ENCODE measurements at regions not wholly inside any gene's neighbourhood (a gene's known extent, or its start where the extent isn't known, plus 50 kb on each side); places are given as distances from the start of the nearest gene placed in this dataset.
"Not testable (repeated sequence)": the region's sequence is repeated elsewhere in the genome, so short reads cannot be mapped to it uniquely, and the experiment has no call there.

DNA sequence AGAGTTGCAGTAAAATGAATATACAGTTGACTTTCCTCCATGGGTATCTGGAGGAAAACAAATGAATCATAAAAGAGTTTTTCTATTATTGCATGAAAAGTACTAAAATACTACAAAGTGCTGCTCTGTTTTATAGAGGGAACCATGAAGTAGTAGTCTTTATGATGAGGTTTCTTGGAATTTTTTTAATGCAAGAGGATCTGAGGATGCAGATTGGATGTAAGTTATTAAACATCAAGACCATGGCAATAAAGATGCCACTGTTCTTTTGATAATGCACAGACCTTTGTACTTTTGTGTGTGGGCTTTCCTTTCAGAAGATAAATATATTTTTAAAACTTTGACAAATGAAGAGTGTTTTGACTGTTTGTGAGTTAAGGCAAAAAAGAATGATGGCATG is 87.5 kb downstream of the DACT1 start:
- FAIRE-seq (no peak), DNase-seq (ENCODE audit: extremely low spot score, insufficient read length, low read depth) (no peak)

DNA sequence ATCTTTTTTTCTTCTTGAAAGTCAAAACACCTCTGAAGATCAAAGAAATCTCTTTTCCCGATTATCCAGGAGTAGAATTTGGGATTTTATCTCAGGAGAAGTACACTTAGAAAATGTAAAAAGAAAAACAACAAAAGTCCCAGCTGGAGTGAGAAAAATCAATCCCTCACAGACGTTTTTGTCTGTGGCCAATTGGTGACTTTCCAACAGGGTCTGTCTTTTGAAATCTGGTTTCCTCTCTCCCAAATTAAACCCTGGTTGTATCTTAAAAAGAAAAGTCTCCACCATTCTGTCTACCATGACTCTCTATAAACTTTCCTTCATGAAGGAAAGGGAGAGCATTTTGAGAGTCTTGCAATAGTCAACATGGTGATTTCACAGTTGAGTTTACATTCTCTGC is 88.1 kb downstream of the DACT1 start:
- DNase-seq (ENCODE audit: extremely low spot score, insufficient read length, low read depth) (no peak), FAIRE-seq (no peak)

DNA sequence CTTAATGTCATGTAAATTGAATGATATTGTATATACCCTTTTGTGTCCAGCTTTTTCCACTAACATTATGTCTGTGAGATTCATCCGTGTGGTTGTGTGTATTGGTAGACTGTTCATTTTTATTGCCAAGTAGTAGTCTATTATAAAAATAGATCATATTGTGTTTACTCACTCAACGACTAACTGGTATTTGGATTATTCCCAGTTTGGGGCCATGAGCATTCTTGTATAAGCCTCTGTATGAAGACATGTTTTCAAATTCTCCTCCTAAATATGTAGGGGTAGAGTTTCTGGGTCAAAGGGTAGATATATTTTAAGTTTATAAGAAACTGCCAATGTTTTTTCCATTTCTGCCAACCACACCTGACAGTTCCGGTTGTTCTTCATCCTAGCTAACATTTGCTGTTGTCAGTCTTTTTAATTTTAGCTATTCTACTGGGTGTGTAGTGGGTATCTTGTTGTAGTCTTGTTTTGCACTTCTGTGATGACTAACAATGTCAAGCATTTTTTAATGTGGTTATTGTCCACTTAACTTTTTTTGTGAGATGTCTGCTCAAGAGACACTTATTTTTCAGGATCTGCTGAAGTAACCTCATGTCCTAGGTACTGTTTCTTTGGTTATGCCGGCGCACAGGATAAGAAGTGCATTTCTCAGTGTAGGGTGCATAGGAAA is 93.2 kb downstream of the DACT1 start:
- DNase-seq (ENCODE audit: extremely low spot score, insufficient read length, low read depth) (no peak), FAIRE-seq (no peak)

DNA sequence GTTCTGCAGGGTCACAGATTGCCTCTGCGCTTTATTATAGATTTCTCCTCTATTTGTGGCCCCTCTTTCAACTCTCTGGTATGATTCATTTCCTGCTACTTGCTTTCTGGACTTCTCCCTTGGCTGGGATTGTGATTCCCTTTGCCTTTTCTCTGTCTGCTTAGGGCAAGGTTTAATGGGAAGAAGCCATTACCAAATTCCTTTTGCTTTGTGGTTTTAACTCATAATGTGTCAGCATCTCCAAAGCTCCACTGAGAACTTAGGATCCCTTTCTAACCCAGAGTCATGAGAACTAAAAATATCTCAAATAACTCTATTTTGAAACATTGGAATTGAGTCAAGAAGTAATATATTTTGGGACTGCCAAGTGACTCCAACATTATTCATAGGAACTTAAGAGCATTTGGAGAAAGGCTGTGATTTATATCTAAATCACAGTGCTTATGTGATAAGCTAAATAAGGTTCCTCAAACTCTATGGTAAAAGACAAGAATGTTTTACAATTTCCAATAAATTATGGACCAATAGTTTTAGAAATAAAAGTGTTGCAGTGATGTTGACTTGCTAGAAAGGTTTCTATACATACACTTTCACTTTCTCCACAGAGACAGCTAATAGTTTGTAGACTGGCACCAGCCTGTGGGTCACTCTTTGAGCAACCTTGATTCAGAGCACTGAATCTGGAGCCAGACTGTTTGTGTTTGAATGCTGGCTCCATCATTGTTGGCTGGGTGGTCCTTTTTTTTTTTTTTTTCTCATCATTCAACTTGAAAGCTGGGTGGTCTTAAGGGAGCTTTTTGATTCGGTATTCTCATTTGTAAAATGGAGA is 93.9 kb downstream of the DACT1 start:
- DNase-seq (ENCODE audit: extremely low spot score, insufficient read length, low read depth): no peak

DNA sequence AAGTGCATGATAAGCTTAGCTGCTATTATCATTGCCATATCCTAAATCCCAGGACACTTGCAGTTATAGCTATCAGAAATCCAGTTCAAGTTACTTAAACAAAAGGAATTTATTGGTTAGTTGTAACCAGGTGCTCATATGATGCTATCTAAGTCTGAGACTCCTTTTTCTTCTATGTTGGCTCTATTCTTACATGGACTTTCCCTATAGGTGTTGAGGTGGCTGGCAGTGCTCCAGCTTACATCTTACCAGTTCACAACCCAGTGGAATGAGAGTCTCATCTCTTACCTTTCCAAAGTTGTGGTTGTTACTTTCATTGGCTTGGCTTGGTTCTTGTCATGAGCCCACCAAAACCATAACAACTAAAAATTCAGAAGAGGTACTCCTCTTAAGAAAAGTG is 94.6 kb downstream of the DACT1 start:
- DNase-seq (ENCODE audit: extremely low spot score, insufficient read length, low read depth) (no peak), FAIRE-seq (peak; percentile 45)

More for the DNA sequence above, 93.9 kb downstream of the DACT1 start:
- FAIRE-seq: peak; percentile 35

DNA sequence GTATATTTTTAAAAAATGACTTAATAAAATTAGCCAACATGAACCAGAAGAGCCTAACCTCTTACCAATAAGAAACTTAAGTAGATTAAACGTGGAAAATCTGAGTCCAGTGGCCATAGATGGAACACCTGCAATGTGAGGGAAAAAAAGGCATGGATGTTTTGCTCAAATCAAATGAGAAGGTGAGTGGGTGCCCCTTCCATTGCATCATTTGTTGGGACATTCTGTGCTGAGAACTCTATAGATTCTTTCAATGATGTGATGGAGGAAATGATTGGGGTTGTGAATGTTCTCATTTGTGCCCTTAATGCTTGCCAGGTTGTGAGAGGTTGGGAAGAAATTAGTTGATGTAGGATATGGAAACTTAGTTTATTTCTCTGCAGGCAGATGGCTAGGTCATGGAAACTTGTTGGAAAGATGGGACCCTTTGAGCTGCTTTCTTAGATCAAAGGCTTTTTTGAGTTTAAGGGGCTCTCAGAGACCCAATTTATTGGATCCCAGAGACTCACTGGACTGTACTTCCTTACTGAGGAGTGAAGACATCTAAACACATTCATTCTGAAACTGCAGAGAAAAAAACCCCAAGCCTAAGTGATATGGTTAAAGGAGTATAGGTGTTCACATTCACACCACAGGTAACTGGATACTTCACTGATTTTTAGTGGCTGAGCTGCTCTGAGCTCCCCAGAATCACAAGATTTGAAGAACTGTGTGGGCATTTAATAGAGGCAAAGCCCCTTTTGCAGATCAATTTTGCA is 95.9 kb downstream of the DACT1 start:
- FAIRE-seq (peak; percentile 83), DNase-seq (ENCODE audit: extremely low spot score, insufficient read length, low read depth) (no peak)

DNA sequence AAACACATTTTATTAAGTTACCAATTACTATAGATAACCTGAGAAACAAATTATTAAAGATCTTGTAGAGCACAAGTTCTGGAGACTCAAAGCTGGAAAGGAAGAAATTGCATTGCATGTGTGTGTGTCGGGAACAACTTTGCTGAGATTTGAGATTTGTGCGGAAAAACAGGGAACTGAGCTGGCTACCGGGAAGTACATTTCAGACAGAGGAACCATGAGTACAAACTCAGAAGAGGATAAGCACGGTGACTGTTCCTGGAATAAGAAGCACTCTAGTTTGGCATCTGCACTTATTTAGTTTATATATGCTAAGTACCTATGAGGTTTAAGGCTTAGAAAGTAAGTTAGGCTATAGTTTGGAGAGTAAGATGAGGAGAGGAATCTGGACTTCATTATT is 97.8 kb downstream of the DACT1 start:
- DNase-seq (ENCODE audit: extremely low spot score, insufficient read length, low read depth): no peak
- no peak for FAIRE-seq

DNA sequence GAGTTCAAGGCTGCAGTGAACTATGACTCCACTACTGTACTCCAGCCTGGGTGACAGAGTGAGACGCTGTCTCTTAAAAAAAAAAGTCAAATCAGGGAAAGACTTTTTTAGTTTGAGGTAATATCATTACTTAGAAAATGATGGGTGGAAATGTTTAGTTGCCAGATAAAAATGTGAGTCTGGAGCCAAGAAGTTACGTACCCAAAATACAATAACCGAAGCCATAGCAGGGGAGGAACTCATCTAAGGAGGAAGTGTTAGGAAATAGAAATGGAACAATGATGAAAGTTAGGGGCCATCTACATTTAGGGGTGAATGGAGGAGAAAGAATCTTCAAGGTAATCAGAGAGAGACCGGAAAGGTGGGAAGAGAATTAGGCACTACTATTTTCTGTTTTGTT is 98.8 kb downstream of the DACT1 start:
- FAIRE-seq: no peak
- no peak for DNase-seq (ENCODE audit: extremely low spot score, insufficient read length, low read depth)

DNA sequence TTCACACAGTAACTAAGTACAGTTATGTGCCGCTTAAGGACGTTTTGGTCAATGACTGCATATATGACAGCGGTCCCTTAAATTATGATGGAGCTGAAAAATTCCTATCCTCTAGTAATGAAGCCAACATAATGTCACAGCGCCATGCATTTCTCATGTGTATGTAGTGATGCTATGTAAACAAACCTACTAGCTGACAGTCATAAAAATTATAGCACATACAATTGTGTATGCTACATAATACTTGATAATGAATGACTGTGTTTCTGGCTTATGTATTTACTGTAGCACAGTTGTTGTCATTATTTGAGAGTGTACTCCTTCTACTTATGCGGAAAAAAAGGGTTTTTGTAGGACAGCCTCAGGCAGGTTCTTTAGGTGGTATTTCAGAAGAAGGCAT is 99.7 kb downstream of the DACT1 start:
- DNase-seq (ENCODE audit: extremely low spot score, insufficient read length, low read depth) (no peak), FAIRE-seq (no peak)

DNA sequence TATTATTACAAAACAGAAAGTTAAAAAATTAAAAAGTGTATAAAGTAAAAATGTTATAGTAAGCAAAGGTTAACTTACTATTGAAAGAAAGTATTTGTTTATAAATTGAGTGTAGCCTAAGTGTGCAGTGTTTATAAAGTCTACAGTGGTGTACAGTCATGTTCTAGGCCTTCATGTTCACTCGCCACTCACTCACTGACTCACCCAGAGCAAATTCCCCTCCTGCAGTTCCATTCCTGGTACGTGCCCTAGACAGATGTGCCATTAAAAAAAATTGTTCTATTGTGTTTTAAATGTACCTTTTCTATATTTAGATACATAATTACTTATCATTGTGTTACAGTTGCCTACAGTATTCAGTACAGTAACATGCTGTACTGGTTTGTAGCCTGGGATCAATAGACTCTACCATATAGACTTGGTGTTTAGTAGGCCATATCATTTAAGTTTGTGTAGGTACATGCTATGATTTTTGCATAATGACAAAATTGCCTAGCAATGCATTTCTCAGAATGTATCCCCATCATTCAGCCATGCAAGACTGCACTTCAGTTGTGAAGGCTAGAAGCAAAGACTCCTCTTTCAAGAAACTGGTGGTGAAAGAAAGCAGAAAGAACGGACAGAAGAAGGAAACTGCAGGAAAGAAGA is 100.6 kb downstream of the DACT1 start:
- DNase-seq (ENCODE audit: extremely low spot score, insufficient read length, low read depth): no peak
- no peak for FAIRE-seq

DNA sequence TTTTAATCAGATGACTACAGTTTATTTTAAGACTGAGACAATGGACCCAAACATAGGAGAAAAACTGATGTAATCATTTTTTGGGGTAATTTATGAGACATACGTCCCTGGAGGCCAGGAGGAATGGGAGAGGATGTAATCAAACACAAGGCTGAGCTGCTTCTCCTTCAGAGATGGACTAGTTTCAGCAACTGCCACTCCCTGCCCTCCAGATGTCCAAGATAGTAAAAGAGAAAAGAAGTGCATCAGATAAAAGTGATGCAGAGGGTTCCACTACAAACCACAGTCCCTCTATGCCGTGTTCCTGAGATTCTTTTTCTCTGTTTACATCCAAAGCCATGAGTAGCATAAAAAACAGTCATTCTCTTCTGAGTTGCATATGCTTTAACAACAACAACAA is 101.1 kb downstream of the DACT1 start:
- no peak for FAIRE-seq
- no peak for DNase-seq (ENCODE audit: extremely low spot score, insufficient read length, low read depth)

DNA sequence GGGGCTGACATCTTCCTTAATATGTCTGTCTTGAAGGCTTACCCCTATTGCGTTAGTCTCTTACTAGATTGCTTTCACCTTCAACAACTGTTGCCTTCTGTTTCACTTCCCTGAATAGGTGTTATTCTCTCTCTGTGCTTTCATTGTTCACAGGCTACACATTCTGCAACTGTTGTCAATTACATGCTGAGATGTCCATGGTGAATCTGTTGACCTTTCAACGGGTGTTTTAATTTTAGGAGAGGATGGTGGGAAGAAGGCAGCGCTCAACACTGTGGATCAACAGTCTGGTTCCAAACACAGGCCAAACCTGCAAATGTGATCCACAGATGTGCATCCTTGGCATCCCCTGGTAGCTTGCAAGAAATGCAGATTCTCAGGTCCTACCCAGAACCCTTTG is 101.9 kb downstream of the DACT1 start:
- DNase-seq (ENCODE audit: extremely low spot score, insufficient read length, low read depth): no peak
- FAIRE-seq: peak; percentile 81

DNA sequence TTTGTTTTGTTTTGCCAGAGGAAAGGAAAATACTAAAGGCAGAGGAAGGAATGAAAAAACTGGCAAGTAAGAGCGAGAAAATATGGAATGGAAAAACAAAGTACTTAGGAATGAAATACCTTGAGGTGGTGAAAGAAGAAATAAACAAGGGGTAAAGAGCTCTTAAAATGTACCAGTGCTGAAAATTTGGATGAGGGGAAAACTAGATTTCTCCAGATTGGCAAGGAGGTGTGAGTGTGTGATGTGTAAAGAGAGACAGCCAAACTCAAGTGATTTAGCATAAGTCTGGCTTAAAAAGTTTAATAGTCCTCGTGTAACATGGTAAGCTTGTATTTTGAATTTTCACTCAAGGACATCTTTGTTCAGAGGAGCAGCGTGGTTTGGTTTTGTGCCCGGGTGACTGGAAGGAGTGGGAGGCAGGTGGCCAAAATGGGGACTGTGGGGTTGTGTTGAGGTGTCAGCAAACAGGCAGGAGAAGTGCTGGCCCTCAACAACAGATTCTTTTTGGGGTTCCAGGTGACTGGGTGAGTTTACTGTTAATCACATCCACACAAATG is 102.7 kb downstream of the DACT1 start:
- DNase-seq (ENCODE audit: extremely low spot score, insufficient read length, low read depth) (no peak), FAIRE-seq (peak; percentile 31)

DNA sequence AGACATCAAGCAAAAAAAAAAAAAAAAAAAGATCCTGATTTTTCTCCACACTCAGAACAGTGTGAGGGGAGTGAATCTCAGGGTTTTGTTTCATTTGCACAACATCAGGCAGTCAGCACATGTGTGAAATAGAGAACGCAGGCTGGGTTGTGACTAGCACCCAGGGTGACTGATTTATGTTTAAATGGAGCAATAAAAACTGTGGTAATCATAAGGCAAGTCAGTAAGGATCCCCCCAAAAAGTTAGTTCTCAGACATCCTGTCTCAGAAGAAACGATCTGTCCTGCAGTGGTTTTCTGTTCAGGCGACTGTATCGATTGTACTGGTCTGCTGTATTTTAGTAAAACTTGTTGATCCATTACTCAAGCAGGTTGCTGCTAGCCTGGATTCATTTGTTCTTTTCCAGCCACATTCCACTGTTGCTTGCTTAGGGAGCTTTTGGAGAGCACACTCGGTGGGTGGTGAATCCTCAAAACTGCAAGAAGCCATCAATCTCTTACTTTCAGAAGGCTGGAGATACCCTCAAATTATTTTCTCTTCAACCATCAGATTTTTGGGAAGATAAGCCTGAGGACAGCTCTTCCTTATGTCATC is 107.1 kb downstream of the DACT1 start:
- DNase-seq (ENCODE audit: extremely low spot score, insufficient read length, low read depth) (no peak), FAIRE-seq (no peak)

DNA sequence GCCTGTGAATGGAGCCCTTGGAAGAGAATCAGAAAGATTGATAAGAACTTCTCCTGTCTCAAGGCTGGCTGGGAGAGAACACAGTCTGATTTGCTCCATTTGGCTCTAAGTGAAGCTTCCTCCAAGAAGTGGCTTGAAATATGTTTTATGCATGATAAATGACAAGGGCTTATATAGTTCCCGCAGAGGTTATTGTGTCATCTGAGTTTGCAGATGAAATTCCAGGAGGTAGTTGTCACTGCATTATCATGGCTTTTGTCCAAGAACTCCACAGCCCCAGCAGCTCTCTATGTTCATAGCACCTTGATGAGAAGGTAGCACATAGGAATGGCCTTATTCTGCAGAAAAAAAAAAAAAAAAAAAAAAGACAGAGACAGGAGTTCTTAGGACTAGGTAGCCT is 108.5 kb downstream of the DACT1 start:
- no peak for DNase-seq (ENCODE audit: extremely low spot score, insufficient read length, low read depth)
- FAIRE-seq: no peak

DNA sequence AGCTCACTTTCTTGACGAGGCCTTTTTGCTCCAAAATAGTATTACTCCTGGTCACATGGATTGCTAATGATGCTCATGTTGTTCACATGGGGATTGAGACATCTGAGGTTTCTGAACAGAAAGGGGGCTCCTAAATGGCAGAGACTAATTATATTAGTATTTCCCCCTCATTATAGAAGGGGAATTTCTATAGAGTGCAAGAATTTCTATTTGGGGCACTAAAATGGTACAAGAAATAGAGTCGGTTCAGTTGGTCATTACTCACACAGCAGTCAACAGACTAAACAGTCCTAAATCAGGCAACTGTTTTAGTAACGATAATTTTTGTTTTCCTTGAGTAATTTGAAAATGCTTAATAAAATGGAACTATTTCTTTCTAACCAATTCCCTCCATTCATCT is 108.9 kb downstream of the DACT1 start:
- FAIRE-seq: no peak
- DNase-seq (ENCODE audit: extremely low spot score, insufficient read length, low read depth): no peak

DNA sequence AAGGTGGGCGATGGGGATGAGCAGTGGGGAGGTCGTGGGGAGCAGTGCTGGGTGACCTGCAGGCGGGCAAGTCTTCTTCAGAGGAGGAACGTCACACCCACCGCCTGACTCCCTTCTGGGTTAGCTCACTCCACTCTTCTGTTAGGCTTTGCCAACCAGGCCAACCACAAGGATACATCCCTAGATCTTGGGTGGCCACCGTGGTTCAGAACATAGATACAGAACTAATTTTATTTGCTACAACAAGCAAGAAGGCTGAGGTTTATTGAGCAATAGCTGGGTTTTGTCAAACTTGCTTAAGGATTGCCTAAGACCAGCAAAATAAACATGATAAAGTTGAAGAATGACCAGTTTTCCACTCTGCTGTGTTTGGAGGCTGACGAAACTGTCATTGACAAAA is 109.4 kb downstream of the DACT1 start:
- no peak for DNase-seq (ENCODE audit: extremely low spot score, insufficient read length, low read depth)
- FAIRE-seq: no peak

DNA sequence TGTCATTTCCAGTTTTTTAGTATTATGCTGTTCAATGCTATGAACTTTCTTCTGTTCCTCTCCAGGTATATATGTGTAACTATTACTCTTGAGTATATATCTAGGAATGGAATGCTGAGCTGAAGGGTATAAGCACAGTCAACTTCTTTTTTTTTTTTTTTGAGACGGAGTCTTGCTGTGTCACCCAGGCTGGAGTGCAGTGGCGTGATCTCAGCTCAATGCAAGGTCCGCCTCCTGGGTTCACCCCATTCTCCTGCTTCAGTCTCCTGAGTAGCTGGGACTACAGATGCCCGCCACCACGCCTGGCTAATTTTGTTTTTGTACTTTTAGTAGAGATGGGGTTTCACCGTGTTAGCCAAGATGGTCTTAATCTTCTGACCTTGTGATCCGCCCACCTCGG is 110.5 kb downstream of the DACT1 start:
- not testable (repeated sequence) for FAIRE-seq; DNase-seq (ENCODE audit: extremely low spot score, insufficient read length, low read depth)

DNA sequence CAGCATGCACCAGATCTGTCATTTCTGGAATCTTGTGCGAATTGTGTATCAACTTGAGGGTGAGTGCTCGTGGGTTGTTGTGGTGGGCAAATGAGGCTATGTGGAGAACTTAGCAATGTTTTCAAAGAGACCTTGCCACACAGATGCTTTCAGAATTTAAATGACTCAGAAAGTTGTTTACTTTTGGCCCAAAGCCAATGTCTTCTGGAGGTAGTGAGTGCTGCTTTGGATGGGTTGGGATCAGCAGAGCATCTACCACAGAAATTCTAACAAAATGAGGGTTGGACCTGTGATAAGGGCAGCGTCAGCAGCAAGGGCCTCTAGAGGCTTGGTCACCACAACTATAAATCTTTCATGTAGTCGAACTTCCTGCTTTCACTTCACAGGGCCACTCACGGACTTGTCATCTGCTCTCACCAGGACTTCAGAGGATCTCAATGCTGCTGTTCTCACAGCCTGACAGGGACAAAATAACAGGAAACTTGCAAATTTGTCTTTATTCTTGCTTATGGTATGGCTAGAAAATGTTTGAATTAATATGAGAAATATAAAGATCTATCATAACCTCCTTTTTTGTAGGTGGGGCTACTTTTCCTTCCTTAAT is 111.4 kb downstream of the DACT1 start:
- DNase-seq (ENCODE audit: extremely low spot score, insufficient read length, low read depth): peak; percentile 33

More for the DNA sequence above, 111.4 kb downstream of the DACT1 start:
- peak; percentile 92 for FAIRE-seq
